Right lobe of liver (tissue), 4 donors: ENCODE measurements at regions not wholly inside any gene's neighbourhood (a gene's known extent, or its start where the extent isn't known, plus 50 kb on each side); places are given as distances from the start of the nearest gene placed in this dataset.
"Not testable (repeated sequence)": the region's sequence is repeated elsewhere in the genome, so short reads cannot be mapped to it uniquely, and the experiment has no call there.

Source experiments
- CTCF ChIP-seq, 4 donors: fragments of 200-600 bp in 3 of 4; fragments of 450-650 bp in 1 of 4; IDR thresholded peaks; one replicate each; pipeline versions ENCODE4 v1.5.1 to v1.8.0; 2016 to 2022; ENCODE audit warnings: antibody characterized with exemption in 4 of 4, mild to moderate bottlenecking in 2 of 4
- POLR2A ChIP-seq: fragments of 450-650 bp; IDR thresholded peaks from one replicate; pipeline ENCODE4 v1.6.1; 2017; ENCODE audit warnings: antibody characterized with exemption, mild to moderate bottlenecking
- donor health status: DM: no; HTN: no; CAD: no.
- donor health status: DM: no; HTN: no; CAD: no.
- donor health status: DM: no; HTN: yes; CAD: no.

- not testable (repeated sequence) for TF ChIP-seq POLR2A; CTCF (IDR thresholded peaks at IDR 0.05)
These were observed 4225.6 kb upstream of the OR11H1 start for GRCh38 chr22:11302427-11302826.
